Tibial artery (tissue), 4 donors: ENCODE measurements at regions not wholly inside any gene's neighbourhood (a gene's known extent, or its start where the extent isn't known, plus 50 kb on each side); places are given as distances from the start of the nearest gene placed in this dataset.
"Not testable (repeated sequence)": the region's sequence is repeated elsewhere in the genome, so short reads cannot be mapped to it uniquely, and the experiment has no call there.

ENCODE experiments used
- DNase-seq, 2 donors: peaks; one replicate each; pipeline ENCODE4 v3.0.0-alpha.2; 2019
- H3K27ac ChIP-seq, 2 donors: fragments of 200-600 bp; sonication (generic) in 1 of 2; 1 replicate in 1 of 2; 2 replicates in 1 of 2; pipeline ENCODE4 v1.5.1; 2018 to 2019; ENCODE audit warnings: mild to moderate bottlenecking in 1 of 2
- H3K27me3 ChIP-seq, 2 donors: fragments of 200-600 bp; sonication (generic) in 1 of 2; one replicate each; pipeline versions ENCODE4 v1.5.1 to v1.6.0; 2016 to 2019
- H3K36me3 ChIP-seq, 3 donors: fragments of 200-600 bp; sonication (generic) in 2 of 3; one replicate each; pipeline ENCODE4 v1.5.1; 2016 to 2019; ENCODE audit warnings: mild to moderate bottlenecking in 2 of 3
- H3K4me1 ChIP-seq, 4 donors: fragments of 200-600 bp; sonication (generic) in 2 of 4; 1 replicate in 3 of 4; 2 replicates in 1 of 4; pipeline ENCODE4 v1.5.1; 2016 to 2019
- H3K4me3 ChIP-seq, 2 donors: fragments of 200-600 bp; sonication (generic) in 1 of 2; 1 replicate in 1 of 2; 2 replicates in 1 of 2; pipeline ENCODE4 v1.5.1; 2018 to 2019; ENCODE audit warnings: mild to moderate bottlenecking in 2 of 2
- H3K9me3 ChIP-seq, 3 donors: fragments of 200-600 bp; sonication (generic) in 1 of 3; one replicate each; pipeline ENCODE4 v1.5.1; 2016 to 2019
- CTCF ChIP-seq, 2 experiments: fragments of 200-600 bp in 1 of 2; fragments of 450-650 bp in 1 of 2; IDR thresholded peaks; one replicate each; pipeline ENCODE4 v1.5.1; 2017 to 2019; ENCODE audit warnings: antibody characterized with exemption in 2 of 2, mild to moderate bottlenecking in 1 of 2, moderate library complexity in 1 of 2
- intact Hi-C: fragments of 100-400 bp; cut with DNase I; formaldehyde crosslinking; loops from one replicate; pipeline ENCODE4 v1.15.0; 2023; ENCODE audit warnings: low total_unique reads

GRCh38 chr18:62460851-62461300 lies 61.9 kb upstream of the ZCCHC2 start:
- Histone ChIP-seq H3K4me3 (no peak overlapping the region), H3K27me3 (no peaks in the 10 kb centered on the region), H3K4me1 (no peaks in the 10 kb centered on the region), H3K36me3 (no peaks in the 10 kb centered on the region), H3K27ac (no peak overlapping the region), H3K9me3 (no peaks in the 10 kb centered on the region)
- TF ChIP-seq CTCF (IDR thresholded peaks at IDR 0.05), result no peak
- intact Hi-C loops, result no loop called here
- DNase-seq, result peak in 1 of 2 donors; percentile 66

DNA sequence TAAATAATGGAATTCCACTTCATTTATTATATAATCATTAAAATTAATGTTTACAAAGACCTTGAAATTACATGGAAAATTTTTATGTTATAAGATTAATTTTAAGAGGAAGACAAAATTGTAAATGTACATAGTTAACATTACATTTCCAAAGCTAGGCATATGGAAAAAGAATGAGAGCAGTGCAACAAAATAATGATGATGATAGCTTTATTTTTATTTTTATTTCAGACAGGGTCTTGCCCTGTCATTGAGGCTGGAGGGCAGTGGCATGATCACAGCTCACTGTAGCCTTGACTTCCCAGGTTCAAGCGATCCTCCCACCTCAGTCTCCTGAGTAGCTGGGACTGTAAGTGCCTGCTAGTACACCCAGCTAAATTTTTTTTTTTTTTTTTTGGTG lies 61.2 kb upstream of the ZCCHC2 start:
- Histone ChIP-seq H3K36me3 (no peaks in the 10 kb centered on the region), H3K4me1 (no peaks in the 10 kb centered on the region), H3K9me3 (no peaks in the 10 kb centered on the region), H3K4me3 (no peak overlapping the region), H3K27ac (no peak overlapping the region), H3K27me3 (no peaks in the 10 kb centered on the region)
- intact Hi-C loops, result no loop called here
- no peak for TF ChIP-seq CTCF (IDR thresholded peaks at IDR 0.05)
- no peak for DNase-seq

DNA sequence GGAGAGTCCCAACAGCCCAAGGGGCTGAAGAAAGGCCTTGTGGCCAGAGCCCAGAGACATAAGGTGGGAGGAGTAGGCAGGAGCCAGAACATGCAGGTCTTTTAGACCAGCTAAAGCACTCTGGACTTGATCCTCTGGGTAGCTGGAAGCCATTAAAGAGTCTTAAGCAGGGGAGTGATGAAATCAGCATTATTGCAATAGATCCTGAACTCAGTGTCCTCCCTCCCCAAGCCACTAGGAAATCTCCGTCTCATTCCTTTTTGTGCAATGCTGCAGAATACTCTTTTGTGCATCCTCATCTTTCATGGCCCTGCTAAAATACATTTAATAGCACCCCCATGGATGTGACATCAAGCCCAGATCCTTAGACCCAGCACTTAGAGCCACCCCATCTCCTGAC lies 58.6 kb upstream of the ZCCHC2 start:
- DNase-seq, result no peak
- H3K9me3 ChIP-seq, result no peaks in the 10 kb centered on the region
- no peaks in the 10 kb centered on the region for H3K27me3 ChIP-seq
- no peak overlapping the region for H3K4me3 ChIP-seq
- no peaks in the 10 kb centered on the region for H3K36me3 ChIP-seq
- no peaks in the 10 kb centered on the region for H3K4me1 ChIP-seq
- TF ChIP-seq CTCF (IDR thresholded peaks at IDR 0.05), result no peak
- no peak overlapping the region for H3K27ac ChIP-seq
- intact Hi-C loops, result no loop called here

- DNase-seq, intact Hi-C loops: not testable (repeated sequence)
These were observed 53.7 kb upstream of the ZCCHC2 start for GRCh38 chr18:62469131-62469530.

More at GRCh38 chr18:62469131-62469530, 53.7 kb upstream of the ZCCHC2 start:
- not testable (repeated sequence) for H3K4me3 ChIP-seq, H3K4me1 ChIP-seq, H3K36me3 ChIP-seq, H3K27ac ChIP-seq, H3K27me3 ChIP-seq
- H3K9me3 ChIP-seq, result peaks cover 0 to 22% (median 6%) of the 10 kb centered on the region in 3 donors
